ENCODE measurements at regions not wholly inside any gene's neighbourhood (a gene's known extent, or its start where the extent isn't known, plus 50 kb on each side); places are given as distances from the start of the nearest gene placed in this dataset.

GRCh38 chr3:36197151-36197550 is 183.2 kb upstream of the STAC start:
- no peaks in the 10 kb centered on the region for H3K4me1 ChIP-seq (ENCODE audit: control insufficient read depth in 1 of 2, insufficient read depth in 2 of 2, low read length in 2 of 2)

GRCh38 chr3:36201546-36201945 is 178.8 kb upstream of the STAC start:
- Histone ChIP-seq H3K36me3 (ENCODE audit: control insufficient read depth in 1 of 2, insufficient read depth in 2 of 2, low read length in 2 of 2) (no peaks in the 10 kb centered on the region), H3K27me3 (ENCODE audit: low read depth, low read length) (no peaks in the 10 kb centered on the region), H3K27ac (ENCODE audit: low read length) (no peak overlapping the region), H3K9me3 (ENCODE audit: control insufficient read depth in 1 of 2, low read length in 2 of 2) (no peaks in the 10 kb centered on the region), H3K4me3 (ENCODE audit: low read depth in 1 of 2, low read length in 2 of 2) (no peak overlapping the region), H3K4me1 (ENCODE audit: control insufficient read depth in 1 of 2, insufficient read depth in 2 of 2, low read length in 2 of 2) (no peaks in the 10 kb centered on the region)

More at GRCh38 chr3:36197151-36197550, 183.2 kb upstream of the STAC start:
- Histone ChIP-seq H3K36me3 (ENCODE audit: control insufficient read depth in 1 of 2, insufficient read depth in 2 of 2, low read length in 2 of 2) (no peaks in the 10 kb centered on the region), H3K4me3 (ENCODE audit: low read depth in 1 of 2, low read length in 2 of 2) (no peak overlapping the region), H3K27me3 (ENCODE audit: low read depth, low read length) (no peaks in the 10 kb centered on the region), H3K27ac (ENCODE audit: low read length) (no peak overlapping the region), H3K9me3 (ENCODE audit: control insufficient read depth in 1 of 2, low read length in 2 of 2) (no peaks in the 10 kb centered on the region)

GRCh38 chr3:36206956-36207580 is 173.2 kb upstream of the STAC start:
- no peaks in the 10 kb centered on the region for H3K4me1 ChIP-seq (ENCODE audit: control insufficient read depth in 1 of 2, insufficient read depth in 2 of 2, low read length in 2 of 2)
- H3K9me3 ChIP-seq (ENCODE audit: control insufficient read depth in 1 of 2, low read length in 2 of 2): no peaks in the 10 kb centered on the region
- H3K27ac ChIP-seq (ENCODE audit: low read length): no peak overlapping the region
- no peak overlapping the region for H3K4me3 ChIP-seq (ENCODE audit: low read depth in 1 of 2, low read length in 2 of 2)
- no peaks in the 10 kb centered on the region for H3K27me3 ChIP-seq (ENCODE audit: low read depth, low read length)
- no peaks in the 10 kb centered on the region for H3K36me3 ChIP-seq (ENCODE audit: control insufficient read depth in 1 of 2, insufficient read depth in 2 of 2, low read length in 2 of 2)

- H3K36me3 ChIP-seq (ENCODE audit: control insufficient read depth in 1 of 2, insufficient read depth in 2 of 2, low read length in 2 of 2): no peaks in the 10 kb centered on the region
- no peak overlapping the region for H3K27ac ChIP-seq (ENCODE audit: low read length)
- no peaks in the 10 kb centered on the region for H3K4me1 ChIP-seq (ENCODE audit: control insufficient read depth in 1 of 2, insufficient read depth in 2 of 2, low read length in 2 of 2)
- H3K27me3 ChIP-seq (ENCODE audit: low read depth, low read length): no peaks in the 10 kb centered on the region
- no peak overlapping the region for H3K4me3 ChIP-seq (ENCODE audit: low read depth in 1 of 2, low read length in 2 of 2)
- no peaks in the 10 kb centered on the region for H3K9me3 ChIP-seq (ENCODE audit: control insufficient read depth in 1 of 2, low read length in 2 of 2)
Measured at GRCh38 chr3:36210840-36211651, 169.3 kb upstream of the STAC start.

GRCh38 chr3:36211652-36211999 is 168.7 kb upstream of the STAC start:
- H3K9me3 ChIP-seq (ENCODE audit: control insufficient read depth in 1 of 2, low read length in 2 of 2): no peaks in the 10 kb centered on the region
- no peaks in the 10 kb centered on the region for H3K27me3 ChIP-seq (ENCODE audit: low read depth, low read length)
- H3K36me3 ChIP-seq (ENCODE audit: control insufficient read depth in 1 of 2, insufficient read depth in 2 of 2, low read length in 2 of 2): no peaks in the 10 kb centered on the region
- H3K27ac ChIP-seq (ENCODE audit: low read length): no peak overlapping the region
- no peak overlapping the region for H3K4me3 ChIP-seq (ENCODE audit: low read depth in 1 of 2, low read length in 2 of 2)
- no peaks in the 10 kb centered on the region for H3K4me1 ChIP-seq (ENCODE audit: control insufficient read depth in 1 of 2, insufficient read depth in 2 of 2, low read length in 2 of 2)

GRCh38 chr3:36212251-36212650 is 168.1 kb upstream of the STAC start:
- H3K36me3 ChIP-seq (ENCODE audit: control insufficient read depth in 1 of 2, insufficient read depth in 2 of 2, low read length in 2 of 2): no peaks in the 10 kb centered on the region
- no peak overlapping the region for H3K4me3 ChIP-seq (ENCODE audit: low read depth in 1 of 2, low read length in 2 of 2)
- H3K27me3 ChIP-seq (ENCODE audit: low read depth, low read length): no peaks in the 10 kb centered on the region
- no peak overlapping the region for H3K27ac ChIP-seq (ENCODE audit: low read length)
- no peaks in the 10 kb centered on the region for H3K9me3 ChIP-seq (ENCODE audit: control insufficient read depth in 1 of 2, low read length in 2 of 2)
- H3K4me1 ChIP-seq (ENCODE audit: control insufficient read depth in 1 of 2, insufficient read depth in 2 of 2, low read length in 2 of 2): no peaks in the 10 kb centered on the region

DNA sequence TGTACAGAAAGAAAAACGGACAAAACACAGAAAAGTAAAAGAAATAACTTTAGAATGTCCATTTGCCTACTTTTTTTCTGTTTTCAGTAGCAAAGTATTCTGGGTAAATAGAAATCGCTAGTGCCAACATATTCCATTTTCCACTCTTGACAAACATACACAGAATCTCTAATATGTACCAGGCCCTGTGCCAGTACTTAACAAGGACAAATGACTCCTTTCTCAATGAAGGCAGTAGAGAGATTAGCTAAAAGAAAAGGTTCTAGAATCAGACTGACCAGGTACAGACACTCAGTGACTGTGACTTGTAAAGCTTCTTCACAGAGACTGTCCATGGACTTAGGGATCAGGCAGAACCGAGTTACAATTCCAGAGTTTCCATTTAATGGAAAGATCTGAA is 165.8 kb upstream of the STAC start:
- no peak overlapping the region for H3K4me3 ChIP-seq (ENCODE audit: low read depth in 1 of 2, low read length in 2 of 2)
- no peaks in the 10 kb centered on the region for H3K36me3 ChIP-seq (ENCODE audit: control insufficient read depth in 1 of 2, insufficient read depth in 2 of 2, low read length in 2 of 2)
- H3K9me3 ChIP-seq (ENCODE audit: control insufficient read depth in 1 of 2, low read length in 2 of 2): no peaks in the 10 kb centered on the region
- no peak overlapping the region for H3K27ac ChIP-seq (ENCODE audit: low read length)
- H3K27me3 ChIP-seq (ENCODE audit: low read depth, low read length): no peaks in the 10 kb centered on the region
- H3K4me1 ChIP-seq (ENCODE audit: control insufficient read depth in 1 of 2, insufficient read depth in 2 of 2, low read length in 2 of 2): no peaks in the 10 kb centered on the region

DNA sequence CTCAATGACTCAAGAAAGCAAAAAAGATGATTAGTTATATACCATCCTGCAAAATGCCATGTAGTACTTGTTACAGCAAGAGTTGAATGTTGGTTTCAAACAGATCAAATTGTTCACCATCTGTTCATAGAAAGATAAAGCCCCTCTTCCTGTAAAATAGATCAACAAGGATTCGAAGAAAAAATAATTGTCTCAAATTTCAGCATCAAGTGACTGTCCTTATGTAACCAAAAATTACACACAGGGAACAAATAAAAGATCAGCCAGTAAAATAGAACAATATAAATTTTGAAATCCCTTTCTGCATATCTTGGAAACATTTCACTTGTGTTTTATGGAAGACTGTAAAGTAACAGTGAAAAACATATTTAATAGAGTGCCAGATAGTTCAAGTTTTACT is 165.1 kb upstream of the STAC start:
- Histone ChIP-seq H3K27me3 (ENCODE audit: low read depth, low read length) (no peaks in the 10 kb centered on the region), H3K9me3 (ENCODE audit: control insufficient read depth in 1 of 2, low read length in 2 of 2) (no peaks in the 10 kb centered on the region), H3K27ac (ENCODE audit: low read length) (no peak overlapping the region)

DNA sequence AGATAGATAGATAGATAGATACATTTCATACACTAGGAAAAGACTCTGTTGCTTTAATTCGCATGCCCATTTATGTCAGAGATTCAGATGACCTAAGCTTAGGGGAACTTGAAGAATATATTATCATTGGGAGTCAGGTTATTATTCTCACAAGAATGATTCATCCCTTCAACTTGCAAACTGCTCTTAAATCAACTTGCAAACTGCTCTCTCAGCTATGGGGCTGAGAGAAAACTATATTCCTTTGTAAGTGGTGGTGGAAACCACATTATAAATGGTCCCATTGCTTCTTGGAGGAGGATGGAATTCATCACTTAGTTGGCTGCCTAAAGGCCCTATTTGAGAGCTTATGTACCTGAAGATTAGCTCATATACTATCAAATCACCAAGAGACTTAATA is 160.9 kb upstream of the STAC start:
- Histone ChIP-seq H3K4me1 (ENCODE audit: control insufficient read depth in 1 of 2, insufficient read depth in 2 of 2, low read length in 2 of 2) (no peaks in the 10 kb centered on the region), H3K27ac (ENCODE audit: low read length) (no peak overlapping the region), H3K4me3 (ENCODE audit: low read depth in 1 of 2, low read length in 2 of 2) (no peak overlapping the region), H3K27me3 (ENCODE audit: low read depth, low read length) (no peaks in the 10 kb centered on the region), H3K9me3 (ENCODE audit: control insufficient read depth in 1 of 2, low read length in 2 of 2) (no peaks in the 10 kb centered on the region), H3K36me3 (ENCODE audit: control insufficient read depth in 1 of 2, insufficient read depth in 2 of 2, low read length in 2 of 2) (no peaks in the 10 kb centered on the region)

More for the DNA sequence above, 165.1 kb upstream of the STAC start:
- no peaks in the 10 kb centered on the region for H3K4me1 ChIP-seq (ENCODE audit: control insufficient read depth in 1 of 2, insufficient read depth in 2 of 2, low read length in 2 of 2)
- H3K4me3 ChIP-seq (ENCODE audit: low read depth in 1 of 2, low read length in 2 of 2): no peak overlapping the region
- no peaks in the 10 kb centered on the region for H3K36me3 ChIP-seq (ENCODE audit: control insufficient read depth in 1 of 2, insufficient read depth in 2 of 2, low read length in 2 of 2)

GRCh38 chr3:36220173-36220572 is 160.1 kb upstream of the STAC start:
- no peaks in the 10 kb centered on the region for H3K4me1 ChIP-seq (ENCODE audit: control insufficient read depth in 1 of 2, insufficient read depth in 2 of 2, low read length in 2 of 2)
- H3K27me3 ChIP-seq (ENCODE audit: low read depth, low read length): no peaks in the 10 kb centered on the region
- no peak overlapping the region for H3K27ac ChIP-seq (ENCODE audit: low read length)
- no peaks in the 10 kb centered on the region for H3K36me3 ChIP-seq (ENCODE audit: control insufficient read depth in 1 of 2, insufficient read depth in 2 of 2, low read length in 2 of 2)
- H3K4me3 ChIP-seq (ENCODE audit: low read depth in 1 of 2, low read length in 2 of 2): no peak overlapping the region
- H3K9me3 ChIP-seq (ENCODE audit: control insufficient read depth in 1 of 2, low read length in 2 of 2): no peaks in the 10 kb centered on the region

GRCh38 chr3:36221975-36222374 is 158.3 kb upstream of the STAC start:
- H3K4me1 ChIP-seq (ENCODE audit: control insufficient read depth in 1 of 2, insufficient read depth in 2 of 2, low read length in 2 of 2): no peaks in the 10 kb centered on the region
- H3K9me3 ChIP-seq (ENCODE audit: control insufficient read depth in 1 of 2, low read length in 2 of 2): no peaks in the 10 kb centered on the region
- no peaks in the 10 kb centered on the region for H3K27me3 ChIP-seq (ENCODE audit: low read depth, low read length)
- no peak overlapping the region for H3K27ac ChIP-seq (ENCODE audit: low read length)
- H3K36me3 ChIP-seq (ENCODE audit: control insufficient read depth in 1 of 2, insufficient read depth in 2 of 2, low read length in 2 of 2): no peaks in the 10 kb centered on the region
- no peak overlapping the region for H3K4me3 ChIP-seq (ENCODE audit: low read depth in 1 of 2, low read length in 2 of 2)

GRCh38 chr3:36227980-36228379 is 152.3 kb upstream of the STAC start:
- no peaks in the 10 kb centered on the region for H3K4me1 ChIP-seq (ENCODE audit: control insufficient read depth in 1 of 2, insufficient read depth in 2 of 2, low read length in 2 of 2)
- H3K27me3 ChIP-seq (ENCODE audit: low read depth, low read length): no peaks in the 10 kb centered on the region
- H3K9me3 ChIP-seq (ENCODE audit: control insufficient read depth in 1 of 2, low read length in 2 of 2): no peaks in the 10 kb centered on the region
- H3K27ac ChIP-seq (ENCODE audit: low read length): no peak overlapping the region
- H3K4me3 ChIP-seq (ENCODE audit: low read depth in 1 of 2, low read length in 2 of 2): no peak overlapping the region
- no peaks in the 10 kb centered on the region for H3K36me3 ChIP-seq (ENCODE audit: control insufficient read depth in 1 of 2, insufficient read depth in 2 of 2, low read length in 2 of 2)

Data from muscle layer of duodenum (tissue), 2 donors.